GM23338 (cell line): ENCODE measurements at regions not wholly inside any gene's neighbourhood (a gene's known extent, or its start where the extent isn't known, plus 50 kb on each side); places are given as distances from the start of the nearest gene placed in this dataset.

ENCODE experiments used
- ATAC-seq: fragments of 200-7000 bp; cut with Tn5 transposase; 3 replicates; pipeline ENCODE4 v1.9.1; 2020
- DNase-seq: peaks from one replicate; pipeline ENCODE4 v3.0.0-alpha.2; 2015; ENCODE audit warnings: low spot score
- H2AFZ ChIP-seq: fragments of 200-600 bp; sonication (generic); 2 replicates; pipeline ENCODE4 v1.8.0; 2016; ENCODE audit warnings: antibody characterized with exemption, mild to moderate bottlenecking, moderate library complexity
- H3F3A ChIP-seq: fragments of 200-600 bp; sonication (generic); replicated peaks from 2 replicates; pipeline ENCODE4 v1.8.0; 2017; ENCODE audit warnings: antibody characterized with exemption, mixed run types, low read depth
- H3K27ac ChIP-seq: fragments of 200-600 bp; sonication (generic); 2 replicates; pipeline ENCODE4 v1.6.1; 2016; ENCODE audit warnings: low read depth
- H3K27me3 ChIP-seq: fragments of 200-600 bp; sonication (generic); 2 replicates; pipeline ENCODE4 v1.8.0; 2016; ENCODE audit warnings: mild to moderate bottlenecking, mixed run types, moderate library complexity; ENCODE audit not compliant: insufficient read depth
- H3K36me3 ChIP-seq: fragments of 200-600 bp; sonication (generic); 2 replicates; pipeline ENCODE4 v1.8.0; 2016; ENCODE audit warnings: mild to moderate bottlenecking; ENCODE audit not compliant: insufficient read depth
- H3K4me1 ChIP-seq: fragments of 200-600 bp; sonication (generic); 2 replicates; pipeline ENCODE4 v1.8.0; 2016; ENCODE audit warnings: mild to moderate bottlenecking, moderate library complexity; ENCODE audit not compliant: insufficient read depth
- H3K4me2 ChIP-seq: fragments of 200-600 bp; sonication (generic); 2 replicates; pipeline ENCODE4 v1.7.1; 2017; ENCODE audit warnings: mixed run types
- H3K4me3 ChIP-seq: fragments of 200-600 bp; sonication (generic); 2 replicates; pipeline ENCODE4 v1.6.1; 2016; ENCODE audit warnings: mixed run types
- H3K79me2 ChIP-seq: fragments of 200-600 bp; sonication (generic); replicated peaks from 2 replicates; pipeline ENCODE4 v1.8.0; 2017; ENCODE audit warnings: mild to moderate bottlenecking; ENCODE audit not compliant: insufficient read depth
- H3K9me2 ChIP-seq: fragments of 200-600 bp; sonication (generic); 2 replicates; pipeline ENCODE4 v1.8.0; 2017; ENCODE audit not compliant: insufficient read depth
- H4K20me1 ChIP-seq: fragments of 200-600 bp; sonication (generic); replicated peaks from 2 replicates; pipeline ENCODE4 v1.8.0; 2017; ENCODE audit warnings: mild to moderate bottlenecking; ENCODE audit not compliant: insufficient read depth
- H3K27ac Mint-ChIP-seq: 2 replicates; pipeline ENCODE4 v1.8.0; 2020; ENCODE audit warnings: inconsistent platforms, mild to moderate bottlenecking, moderate library complexity, mixed read lengths
- H3K27me3 Mint-ChIP-seq: 3 replicates; pipeline ENCODE4 v1.8.0; 2022; ENCODE audit warnings: low read depth, mild to moderate bottlenecking, moderate library complexity, mixed read lengths, inconsistent platforms; ENCODE audit not compliant: insufficient read depth, poor library complexity
- H3K36me3 Mint-ChIP-seq: 3 replicates; pipeline ENCODE4 v1.8.0; 2021; ENCODE audit warnings: low read depth, mild to moderate bottlenecking, inconsistent platforms, moderate library complexity, mixed read lengths
- H3K4me1 Mint-ChIP-seq: 3 replicates; pipeline ENCODE4 v1.8.0; 2020; ENCODE audit warnings: mild to moderate bottlenecking, inconsistent platforms, mixed read lengths
- H3K4me3 Mint-ChIP-seq: 3 replicates; pipeline ENCODE4 v1.8.0; 2021; ENCODE audit warnings: moderate library complexity, mild to moderate bottlenecking, inconsistent platforms, mixed read lengths
- H3K9me3 Mint-ChIP-seq: 3 replicates; pipeline ENCODE4 v1.8.0; 2020; ENCODE audit warnings: moderate library complexity, mild to moderate bottlenecking, inconsistent platforms, mixed read lengths
- CREB1 ChIP-seq: fragments of 250-450 bp; sonication (Bioruptor Pico); IDR thresholded peaks from 2 replicates; pipeline ENCODE4 v1.5.0; 2020; ENCODE audit warnings: low read depth, mild to moderate bottlenecking, moderate library complexity
- CTCF ChIP-seq, 2 experiments: fragments of 200-600 bp in 1 of 2; sonication (generic) in 1 of 2; conservative IDR thresholded peaks; 2 replicates each; pipeline versions ENCODE4 v1.5.1 to v1.6.1; 2016 to 2017; ENCODE audit warnings: antibody characterized with exemption in 2 of 2, low read depth in 2 of 2, mild to moderate bottlenecking in 2 of 2, moderate library complexity in 1 of 2
- ETS1 ChIP-seq: IDR thresholded peaks from 2 replicates; pipeline ENCODE4 v1.6.1; 2016; ENCODE audit warnings: antibody characterized with exemption
- EZH2 ChIP-seq: fragments of 200-600 bp; sonication (generic); IDR thresholded peaks from one replicate; pipeline ENCODE4 v1.8.0; 2017; ENCODE audit warnings: antibody characterized with exemption, mild to moderate bottlenecking, low read depth; ENCODE audit not compliant: unreplicated experiment
- EZH2phosphoT487 ChIP-seq: fragments of 200-600 bp; sonication (generic); IDR thresholded peaks from one replicate; pipeline ENCODE4 v1.8.1; 2018; ENCODE audit warnings: antibody characterized with exemption; ENCODE audit not compliant: unreplicated experiment
- JUNB ChIP-seq: IDR thresholded peaks from one replicate; pipeline ENCODE4 v1.6.1; 2016; ENCODE audit warnings: antibody characterized with exemption; ENCODE audit not compliant: unreplicated experiment
- NANOG ChIP-seq: IDR thresholded peaks from 2 replicates; pipeline ENCODE4 v1.6.1; 2016; ENCODE audit warnings: antibody characterized with exemption, borderline replicate concordance
- POLR2AphosphoS5 ChIP-seq: IDR thresholded peaks from 2 replicates; pipeline ENCODE4 v1.6.1; 2016; ENCODE audit warnings: antibody characterized with exemption, low read depth
- STAT1 ChIP-seq: IDR thresholded peaks from one replicate; pipeline ENCODE4 v1.6.1; 2016; ENCODE audit warnings: antibody characterized with exemption; ENCODE audit not compliant: unreplicated experiment
- ZNF331 ChIP-seq: fragments of 250-450 bp; sonication (Bioruptor Pico); IDR thresholded peaks from 2 replicates; pipeline ENCODE4 v1.5.0; 2020; ENCODE audit warnings: low read depth, mild to moderate bottlenecking, moderate library complexity
- ZNF462 ChIP-seq: fragments of 250-450 bp; sonication (Bioruptor Pico); IDR thresholded peaks from 2 replicates; pipeline ENCODE4 v1.5.0; 2020; ENCODE audit warnings: mild to moderate bottlenecking, moderate library complexity
- TF ChIP-seq, protein P1 (sequence below): IDR thresholded peaks from one replicate; pipeline ENCODE4 v1.6.1; 2018; ENCODE audit warnings: antibody characterized with exemption; ENCODE audit not compliant: unreplicated experiment

DNA sequence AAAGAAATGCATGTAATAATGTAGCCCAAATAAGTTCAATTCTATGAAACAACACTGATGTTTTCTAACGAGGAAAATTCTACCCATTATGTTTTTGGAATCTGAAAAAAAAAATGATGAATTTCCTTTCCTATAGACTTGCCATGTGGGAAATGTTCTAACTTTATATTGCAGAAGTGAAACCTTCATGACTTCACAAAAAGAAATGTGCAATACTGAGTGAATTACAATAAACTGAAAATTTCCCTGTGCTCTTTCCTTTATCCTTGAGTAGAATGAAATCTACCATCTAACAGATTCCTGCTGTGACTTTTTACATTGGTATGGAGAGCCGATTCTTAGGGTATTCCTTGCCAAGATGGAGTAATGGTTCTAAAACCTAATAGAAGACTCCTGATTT, 1622.5 kb downstream of the MAT2B start:
- H2AFZ ChIP-seq, result no peak overlapping the region
- no peaks in the 10 kb centered on the region for H3F3A ChIP-seq
- peak overlapping the region; percentile 20; the same call in 1 of the 2 replicates for H3K4me2 ChIP-seq
- H3K4me3 ChIP-seq, result no peak overlapping the region
- no peak overlapping the region for H3K27ac ChIP-seq
- no peaks in the 10 kb centered on the region for H3K9me2 ChIP-seq
- peaks cover 6% of the 10 kb centered on the region for H3K27me3 Mint-ChIP-seq
- H4K20me1 ChIP-seq, result no peaks in the 10 kb centered on the region
- TF ChIP-seq, protein P1, sequence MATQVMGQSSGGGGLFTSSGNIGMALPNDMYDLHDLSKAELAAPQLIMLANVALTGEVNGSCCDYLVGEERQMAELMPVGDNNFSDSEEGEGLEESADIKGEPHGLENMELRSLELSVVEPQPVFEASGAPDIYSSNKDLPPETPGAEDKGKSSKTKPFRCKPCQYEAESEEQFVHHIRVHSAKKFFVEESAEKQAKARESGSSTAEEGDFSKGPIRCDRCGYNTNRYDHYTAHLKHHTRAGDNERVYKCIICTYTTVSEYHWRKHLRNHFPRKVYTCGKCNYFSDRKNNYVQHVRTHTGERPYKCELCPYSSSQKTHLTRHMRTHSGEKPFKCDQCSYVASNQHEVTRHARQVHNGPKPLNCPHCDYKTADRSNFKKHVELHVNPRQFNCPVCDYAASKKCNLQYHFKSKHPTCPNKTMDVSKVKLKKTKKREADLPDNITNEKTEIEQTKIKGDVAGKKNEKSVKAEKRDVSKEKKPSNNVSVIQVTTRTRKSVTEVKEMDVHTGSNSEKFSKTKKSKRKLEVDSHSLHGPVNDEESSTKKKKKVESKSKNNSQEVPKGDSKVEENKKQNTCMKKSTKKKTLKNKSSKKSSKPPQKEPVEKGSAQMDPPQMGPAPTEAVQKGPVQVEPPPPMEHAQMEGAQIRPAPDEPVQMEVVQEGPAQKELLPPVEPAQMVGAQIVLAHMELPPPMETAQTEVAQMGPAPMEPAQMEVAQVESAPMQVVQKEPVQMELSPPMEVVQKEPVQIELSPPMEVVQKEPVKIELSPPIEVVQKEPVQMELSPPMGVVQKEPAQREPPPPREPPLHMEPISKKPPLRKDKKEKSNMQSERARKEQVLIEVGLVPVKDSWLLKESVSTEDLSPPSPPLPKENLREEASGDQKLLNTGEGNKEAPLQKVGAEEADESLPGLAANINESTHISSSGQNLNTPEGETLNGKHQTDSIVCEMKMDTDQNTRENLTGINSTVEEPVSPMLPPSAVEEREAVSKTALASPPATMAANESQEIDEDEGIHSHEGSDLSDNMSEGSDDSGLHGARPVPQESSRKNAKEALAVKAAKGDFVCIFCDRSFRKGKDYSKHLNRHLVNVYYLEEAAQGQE, result no peak
- TF ChIP-seq JUNB, result no peak
- TF ChIP-seq NANOG, result no peak
- TF ChIP-seq STAT1, result no peak
- TF ChIP-seq POLR2AphosphoS5, result no peak
- no peak for TF ChIP-seq ZNF331 (CRISPR knock-in tag)
- TF ChIP-seq CREB1 (CRISPR knock-in tag), result no peak
- TF ChIP-seq CTCF (conservative IDR thresholded peaks at IDR 0.05; ENCODE audit: low read depth in 2 of 2), result no peak
- no peak for TF ChIP-seq EZH2
- no peak for TF ChIP-seq ETS1
- TF ChIP-seq ZNF462, result no peak
- no peak for TF ChIP-seq EZH2phosphoT487
- H3K9me3 Mint-ChIP-seq, result no peaks in the 10 kb centered on the region; the same call in 2 of the 3 replicates
- no peak; the same call in 2 of the 3 replicates for ATAC-seq
- H3K27ac Mint-ChIP-seq, result peak overlapping the region; percentile 89
- DNase-seq, result peak; percentile 8
- no peak overlapping the region for H3K4me3 Mint-ChIP-seq
- H3K4me1 Mint-ChIP-seq, result peaks cover 21% of the 10 kb centered on the region
- H3K79me2 ChIP-seq, result no peaks in the 10 kb centered on the region
- H3K4me1 ChIP-seq, result peaks cover 27% of the 10 kb centered on the region
- peaks cover 6% of the 10 kb centered on the region; the same call in 2 of the 3 replicates for H3K36me3 Mint-ChIP-seq
- H3K36me3 ChIP-seq, result no peaks in the 10 kb centered on the region
- H3K27me3 ChIP-seq, result no peaks in the 10 kb centered on the region
